ENCODE measurements at regions not wholly inside any gene's neighbourhood (a gene's known extent, or its start where the extent isn't known, plus 50 kb on each side); places are given as distances from the start of the nearest gene placed in this dataset.

DNA sequence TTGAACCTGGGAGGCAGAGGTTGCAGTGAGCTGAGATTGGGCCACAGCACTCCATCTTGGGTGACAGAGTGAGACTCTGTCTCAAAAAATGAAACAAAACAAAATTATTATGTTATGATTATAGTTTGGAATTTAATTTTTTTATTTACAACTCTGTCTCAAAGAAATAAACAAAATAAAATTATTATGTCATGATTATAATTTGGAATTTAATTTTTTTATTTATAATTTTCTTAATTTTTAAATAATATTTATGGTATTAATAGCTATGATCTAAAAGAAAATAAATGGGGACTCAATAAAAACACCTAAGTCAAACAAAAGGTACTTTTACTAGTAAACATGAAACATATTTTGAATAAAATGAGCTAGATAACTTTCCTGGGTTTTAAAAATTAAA, 994.8 kb upstream of the GHITM start:
- H3K27me3 Mint-ChIP-seq (ENCODE audit: low read depth in 3 of 3), result no peaks in the 10 kb centered on the region
- no peaks in the 10 kb centered on the region for H3K79me2 ChIP-seq (ENCODE audit: insufficient read depth, low read length)
- no peaks in the 10 kb centered on the region for H3K36me3 Mint-ChIP-seq
- no peaks in the 10 kb centered on the region for H3K27me3 ChIP-seq (ENCODE audit: control insufficient read depth in 2 of 2, insufficient read depth in 2 of 2, low read length in 2 of 2)
- H4K20me1 ChIP-seq (ENCODE audit: insufficient read depth, low read length), result no peaks in the 10 kb centered on the region
- no peak overlapping the region for H2AFZ ChIP-seq (ENCODE audit: insufficient read depth, low read depth, low read length, poor library complexity, severe bottlenecking)
- H3K4me3 Mint-ChIP-seq, result no peak overlapping the region
- no peak overlapping the region for H3K4me2 ChIP-seq (replicated peaks; ENCODE audit: extremely low read depth, low read length, poor library complexity, severe bottlenecking)
- peaks cover 0 to 10% (median 0%) of the 10 kb centered on the region in 7 donors for H3K9me3 Mint-ChIP-seq
- H3K27ac Mint-ChIP-seq, result no peak overlapping the region
- no peak overlapping the region for H3K4me3 ChIP-seq (replicated peaks in 1 of 3; ENCODE audit: low read depth in 2 of 3, low read length in 3 of 3)
- no peak overlapping the region for H3K9ac ChIP-seq (ENCODE audit: insufficient read depth, low read length, poor library complexity, severe bottlenecking)
- H3K4me1 Mint-ChIP-seq, result no peaks in the 10 kb centered on the region
- H3K27ac ChIP-seq (ENCODE audit: low read depth in 1 of 2, low read length in 2 of 2), result no peak overlapping the region
- intact Hi-C loops (cut with micrococcal nuclease), result no loop called here
- no peaks in the 10 kb centered on the region for H3K36me3 ChIP-seq (replicated peaks in 1 of 2; ENCODE audit: control insufficient read depth in 1 of 2, insufficient read depth in 2 of 2, low read length in 2 of 2)
- no peak for TF ChIP-seq CTCF (IDR thresholded peaks at IDR 0.05)
- H3K4me1 ChIP-seq (ENCODE audit: control insufficient read depth in 1 of 2, insufficient read depth in 2 of 2, low read length in 2 of 2), result no peaks in the 10 kb centered on the region
- no peaks in the 10 kb centered on the region for H3K9me3 ChIP-seq (replicated peaks in 1 of 2; ENCODE audit: control insufficient read depth in 1 of 2, insufficient read depth in 1 of 2, low read length in 2 of 2)
- DNase-seq, result no peak

DNA sequence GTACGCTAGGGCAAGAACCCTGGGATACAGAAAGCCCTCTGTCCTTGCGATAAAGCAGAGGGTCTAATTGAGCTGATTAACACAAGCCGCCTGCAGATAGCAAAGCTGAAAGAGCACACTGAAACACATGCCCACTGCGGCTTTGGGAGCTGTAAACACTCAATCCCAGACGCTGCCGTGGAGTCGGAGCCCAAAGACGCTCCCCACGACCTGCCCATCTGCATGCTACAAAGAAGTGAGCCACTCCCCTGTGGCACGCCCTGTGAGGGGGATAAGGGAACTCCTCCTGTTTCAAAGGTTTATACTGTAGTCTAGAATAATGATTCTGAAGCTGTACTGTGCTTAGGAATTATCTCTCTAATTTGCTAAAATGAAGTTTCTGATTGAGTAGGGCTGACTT, 985.6 kb upstream of the GHITM start:
- H3K4me3 ChIP-seq (replicated peaks in 1 of 3; ENCODE audit: low read depth in 2 of 3, low read length in 3 of 3), result no peak overlapping the region
- no peaks in the 10 kb centered on the region for H4K20me1 ChIP-seq (ENCODE audit: insufficient read depth, low read length)
- H3K79me2 ChIP-seq (ENCODE audit: insufficient read depth, low read length), result no peaks in the 10 kb centered on the region
- H3K4me2 ChIP-seq (replicated peaks; ENCODE audit: extremely low read depth, low read length, poor library complexity, severe bottlenecking), result no peak overlapping the region
- no peak overlapping the region for H3K27ac ChIP-seq (ENCODE audit: low read depth in 1 of 2, low read length in 2 of 2)
- H3K36me3 ChIP-seq (replicated peaks in 1 of 2; ENCODE audit: control insufficient read depth in 1 of 2, insufficient read depth in 2 of 2, low read length in 2 of 2), result no peaks in the 10 kb centered on the region
- Mint-ChIP-seq H3K9me3 (peaks cover 0 to 3% (median 0%) of the 10 kb centered on the region in 7 donors), H3K4me1 (no peaks in the 10 kb centered on the region), H3K4me3 (no peak overlapping the region), H3K27ac (no peak overlapping the region), H3K36me3 (no peaks in the 10 kb centered on the region), H3K27me3 (ENCODE audit: low read depth in 3 of 3) (no peaks in the 10 kb centered on the region)
- no peaks in the 10 kb centered on the region for H3K9me3 ChIP-seq (replicated peaks in 1 of 2; ENCODE audit: control insufficient read depth in 1 of 2, insufficient read depth in 1 of 2, low read length in 2 of 2)
- H3K4me1 ChIP-seq (ENCODE audit: control insufficient read depth in 1 of 2, insufficient read depth in 2 of 2, low read length in 2 of 2), result no peaks in the 10 kb centered on the region
- intact Hi-C loops (cut with micrococcal nuclease), result no loop called here
- no peak for DNase-seq
- WGBS (ENCODE audit: insufficient coverage), result 89% methylated on average over 9 of the region's 10 CpGs
- no peaks in the 10 kb centered on the region for H3K27me3 ChIP-seq (ENCODE audit: control insufficient read depth in 2 of 2, insufficient read depth in 2 of 2, low read length in 2 of 2)
- no peak for TF ChIP-seq CTCF (IDR thresholded peaks at IDR 0.05)
- no peak overlapping the region for H3K9ac ChIP-seq (ENCODE audit: insufficient read depth, low read length, poor library complexity, severe bottlenecking)
- H2AFZ ChIP-seq (ENCODE audit: insufficient read depth, low read depth, low read length, poor library complexity, severe bottlenecking), result no peak overlapping the region

Measured in CD14-positive monocyte (primary cell).